GM18502 (cell line): ENCODE measurements at regions not wholly inside any gene's neighbourhood (a gene's known extent, or its start where the extent isn't known, plus 50 kb on each side); places are given as distances from the start of the nearest gene placed in this dataset.

ENCODE experiments used
- ATAC-seq: cut with Tn5 transposase; IDR thresholded peaks from one replicate; pipeline ENCODE4 v1.9.1; 2021; ENCODE audit warnings: mild to moderate bottlenecking; ENCODE audit not compliant: unreplicated experiment, poor library complexity

- ATAC-seq: no peak
Measured at GRCh38 chr1:5491207-5491904, 500.9 kb downstream of the NPHP4 start.

- no peak for ATAC-seq
Measured at GRCh38 chr1:5490635-5491034, 501.6 kb downstream of the NPHP4 start.

- no peak for ATAC-seq
Measured at GRCh38 chr1:5488448-5488847, 503.8 kb downstream of the NPHP4 start.

- ATAC-seq: no peak
Measured at GRCh38 chr1:5485968-5486696, 506.1 kb downstream of the NPHP4 start.

GRCh38 chr1:5485436-5485835 lies 506.8 kb downstream of the NPHP4 start:
- ATAC-seq: no peak

GRCh38 chr1:5484451-5485165 lies 507.6 kb downstream of the NPHP4 start:
- ATAC-seq: no peak

GRCh38 chr1:5481889-5482288 lies 510.3 kb downstream of the NPHP4 start:
- ATAC-seq: no peak

GRCh38 chr1:5480906-5481305 lies 511.3 kb downstream of the NPHP4 start:
- no peak for ATAC-seq

GRCh38 chr1:5479876-5480646 lies 512.2 kb downstream of the NPHP4 start:
- ATAC-seq: no peak

- ATAC-seq: no peak
Measured at GRCh38 chr1:5478961-5479360, 513.3 kb downstream of the NPHP4 start.

- no peak for ATAC-seq
Measured at GRCh38 chr1:5478156-5478695, 514.0 kb downstream of the NPHP4 start.

- no peak for ATAC-seq
Measured at GRCh38 chr1:5477716-5478115, 514.5 kb downstream of the NPHP4 start.

- ATAC-seq: no peak
Measured at GRCh38 chr1:5475572-5475971, 516.7 kb downstream of the NPHP4 start.

- ATAC-seq: no peak
Measured at GRCh38 chr1:5473268-5473667, 519.0 kb downstream of the NPHP4 start.

- ATAC-seq: no peak
Measured at GRCh38 chr1:5466487-5466886, 525.7 kb downstream of the NPHP4 start.

GRCh38 chr1:5465281-5465711 lies 526.9 kb downstream of the NPHP4 start:
- no peak for ATAC-seq

- no peak for ATAC-seq
Measured at GRCh38 chr1:5464366-5464765, 527.9 kb downstream of the NPHP4 start.

GRCh38 chr1:5460974-5461373 lies 531.3 kb downstream of the NPHP4 start:
- ATAC-seq: no peak

GRCh38 chr1:5459839-5460610 lies 532.2 kb downstream of the NPHP4 start:
- ATAC-seq: no peak

GRCh38 chr1:5458248-5458647 lies 534.0 kb downstream of the NPHP4 start:
- ATAC-seq: no peak
